Activated B cell treated with CpG ODN at 0.5 μM for 24 hours (primary cell): ENCODE measurements at regions not wholly inside any gene's neighbourhood (a gene's known extent, or its start where the extent isn't known, plus 50 kb on each side); places are given as distances from the start of the nearest gene placed in this dataset.

Experiments
- ATAC-seq: fragments of 200-7000 bp; cut with Tn5 transposase; one replicate; pipeline ENCODE4 v1.10.0; 2021; ENCODE audit warnings: low read depth, mild to moderate bottlenecking, moderate library complexity
- CTCF ChIA-PET: fragments of 350-600 bp; sonication (Branson Sonifier 250); formaldehyde crosslinking; loops from one replicate; lab custom pipeline; 2021; ENCODE audit warnings: antibody characterized with exemption; lab: Charles Lee
- POLR2A ChIA-PET: fragments of 350-600 bp; sonication (Branson Sonifier 250); formaldehyde crosslinking; loops from one replicate; lab custom pipeline; 2021; ENCODE audit warnings: antibody characterized with exemption; lab: Charles Lee
- DNase-seq: peaks from one replicate; pipeline ENCODE4 v3.0.0; 2022
- H3K27ac Mint-ChIP-seq: one replicate; pipeline ENCODE4 v1.8.0; 2020; ENCODE audit warnings: mixed read lengths
- H3K27me3 Mint-ChIP-seq: one replicate; pipeline ENCODE4 v1.8.0; 2021; ENCODE audit warnings: mixed read lengths
- H3K36me3 Mint-ChIP-seq: one replicate; pipeline ENCODE4 v1.8.0; 2021; ENCODE audit warnings: low read depth, mixed read lengths
- H3K4me1 Mint-ChIP-seq: one replicate; pipeline ENCODE4 v1.8.0; 2021; ENCODE audit warnings: mixed read lengths
- H3K4me3 Mint-ChIP-seq: one replicate; pipeline ENCODE4 v1.8.0; 2020; ENCODE audit warnings: mild to moderate bottlenecking, mixed read lengths
- H3K9me3 Mint-ChIP-seq: one replicate; pipeline ENCODE4 v1.8.0; 2020; ENCODE audit warnings: mixed read lengths
- intact Hi-C: fragments of 100-400 bp; cut with micrococcal nuclease; formaldehyde crosslinking; loops from one replicate; pipeline ENCODE4 v1.15.1; 2024
- TF ChIP-seq, protein P1 (sequence below): fragments of 200-600 bp; IDR thresholded peaks from one replicate; pipeline ENCODE4 v1.8.0; 2022; ENCODE audit warnings: antibody characterized with exemption, mild to moderate bottlenecking

DNA sequence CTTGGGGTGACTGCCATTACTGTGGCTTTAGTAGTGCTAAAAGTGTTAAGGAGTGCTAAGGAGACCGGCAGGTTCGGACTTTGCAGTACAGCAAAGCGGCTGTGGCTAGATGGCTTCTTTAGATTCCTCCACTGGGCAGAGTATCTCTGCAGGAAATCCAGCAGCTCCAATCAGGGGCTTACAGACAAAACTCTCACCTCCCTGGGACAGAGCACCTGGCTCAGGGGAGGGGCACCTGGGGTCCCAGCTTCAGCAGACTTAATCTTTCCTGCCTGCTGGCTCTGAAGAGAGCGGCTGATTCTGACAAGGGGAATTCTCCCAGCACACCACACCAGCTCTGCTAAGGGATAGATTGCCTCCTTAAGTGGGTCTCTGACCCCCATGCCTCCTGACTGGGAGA is 668.8 kb upstream of the TENM4 start:
- ATAC-seq: no peak
- H3K4me3 Mint-ChIP-seq: no peak overlapping the region

DNA sequence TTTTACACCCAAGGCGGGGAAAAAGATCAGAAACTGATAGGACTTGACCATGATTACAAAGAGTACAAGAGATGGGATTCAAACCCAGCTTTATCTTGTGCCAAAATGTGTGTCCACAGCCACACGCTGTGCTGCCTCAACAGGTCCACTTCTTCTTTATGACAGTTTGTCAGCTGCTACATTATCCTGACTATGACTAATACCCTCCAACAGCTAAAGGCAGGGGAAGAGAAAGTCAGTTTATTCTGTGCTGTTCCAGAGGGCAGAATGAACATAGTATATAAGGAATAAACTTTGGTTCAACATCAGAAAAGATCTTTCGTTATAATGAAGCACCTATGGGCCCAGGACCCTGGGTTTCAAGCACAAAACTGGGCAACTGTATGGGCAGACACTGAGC is 668.2 kb upstream of the TENM4 start:
- TF ChIP-seq, protein P1, sequence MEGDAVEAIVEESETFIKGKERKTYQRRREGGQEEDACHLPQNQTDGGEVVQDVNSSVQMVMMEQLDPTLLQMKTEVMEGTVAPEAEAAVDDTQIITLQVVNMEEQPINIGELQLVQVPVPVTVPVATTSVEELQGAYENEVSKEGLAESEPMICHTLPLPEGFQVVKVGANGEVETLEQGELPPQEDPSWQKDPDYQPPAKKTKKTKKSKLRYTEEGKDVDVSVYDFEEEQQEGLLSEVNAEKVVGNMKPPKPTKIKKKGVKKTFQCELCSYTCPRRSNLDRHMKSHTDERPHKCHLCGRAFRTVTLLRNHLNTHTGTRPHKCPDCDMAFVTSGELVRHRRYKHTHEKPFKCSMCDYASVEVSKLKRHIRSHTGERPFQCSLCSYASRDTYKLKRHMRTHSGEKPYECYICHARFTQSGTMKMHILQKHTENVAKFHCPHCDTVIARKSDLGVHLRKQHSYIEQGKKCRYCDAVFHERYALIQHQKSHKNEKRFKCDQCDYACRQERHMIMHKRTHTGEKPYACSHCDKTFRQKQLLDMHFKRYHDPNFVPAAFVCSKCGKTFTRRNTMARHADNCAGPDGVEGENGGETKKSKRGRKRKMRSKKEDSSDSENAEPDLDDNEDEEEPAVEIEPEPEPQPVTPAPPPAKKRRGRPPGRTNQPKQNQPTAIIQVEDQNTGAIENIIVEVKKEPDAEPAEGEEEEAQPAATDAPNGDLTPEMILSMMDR: no peak
- Mint-ChIP-seq H3K4me3 (no peak overlapping the region), H3K27ac (no peak overlapping the region), H3K4me1 (no peaks in the 10 kb centered on the region), H3K27me3 (no peaks in the 10 kb centered on the region), H3K9me3 (peaks cover 7% of the 10 kb centered on the region), H3K36me3 (no peaks in the 10 kb centered on the region)
- intact Hi-C loops: no loop called here
- no peak for ATAC-seq
- POLR2A ChIA-PET: no interaction called here
- no peak for DNase-seq
- CTCF ChIA-PET: no interaction called here

More for the DNA sequence above, 668.8 kb upstream of the TENM4 start:
- TF ChIP-seq, protein P1: no peak
- POLR2A ChIA-PET: no interaction called here
- intact Hi-C loops: no loop called here
- DNase-seq: no peak
- Mint-ChIP-seq H3K4me1 (no peaks in the 10 kb centered on the region), H3K36me3 (no peaks in the 10 kb centered on the region), H3K27ac (no peak overlapping the region), H3K9me3 (peaks cover 8% of the 10 kb centered on the region), H3K27me3 (no peaks in the 10 kb centered on the region)
- CTCF ChIA-PET: no interaction called here

DNA sequence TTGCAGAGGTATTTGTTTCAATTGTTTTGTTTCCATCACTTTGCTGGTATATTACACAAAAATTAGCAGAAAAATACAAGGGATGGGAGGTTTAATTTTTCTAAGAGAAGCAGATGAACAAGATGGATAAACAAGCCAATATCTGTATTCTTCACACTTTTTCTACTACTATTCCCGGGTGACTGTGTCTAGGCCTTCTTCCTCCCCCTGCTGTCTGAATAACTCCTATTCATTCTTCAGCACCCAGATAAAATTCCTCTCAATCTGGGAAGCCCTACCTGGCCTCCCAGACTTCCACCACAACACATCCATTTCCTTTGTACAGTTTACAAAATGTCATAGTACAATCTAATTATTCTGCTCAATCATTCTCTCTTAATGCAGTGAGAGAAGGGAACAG is 666.6 kb upstream of the TENM4 start:
- ChIA-PET POLR2A (no interaction called here), CTCF (no interaction called here)
- H3K4me1 Mint-ChIP-seq: no peaks in the 10 kb centered on the region
- no peak for ATAC-seq
- intact Hi-C loops: no loop called here
- DNase-seq: no peak
- TF ChIP-seq, protein P1: no peak
- peaks cover 4% of the 10 kb centered on the region for H3K9me3 Mint-ChIP-seq
- no peaks in the 10 kb centered on the region for H3K36me3 Mint-ChIP-seq
- H3K27me3 Mint-ChIP-seq: no peaks in the 10 kb centered on the region
- H3K4me3 Mint-ChIP-seq: no peak overlapping the region
- no peak overlapping the region for H3K27ac Mint-ChIP-seq

DNA sequence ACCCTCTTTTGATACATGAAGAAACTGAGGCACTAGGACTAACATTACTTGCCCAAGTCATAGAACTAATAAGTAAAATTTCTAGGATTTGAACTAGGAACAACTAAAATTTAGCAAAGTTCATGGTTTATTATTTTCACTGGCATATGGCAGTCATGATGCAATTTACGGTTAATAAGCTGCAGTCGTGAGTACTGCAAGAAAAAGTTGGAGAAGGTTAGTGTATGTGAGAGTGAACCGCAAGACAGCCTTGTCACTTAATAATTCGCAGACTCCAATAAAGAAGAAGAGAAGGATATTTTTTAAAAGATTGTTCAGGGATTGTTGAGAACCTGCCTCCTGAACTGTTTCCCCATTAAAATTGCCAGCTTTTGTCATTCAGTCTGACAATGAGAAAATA is 663.4 kb upstream of the TENM4 start:
- CTCF ChIA-PET: no interaction called here
- Mint-ChIP-seq H3K4me3 (no peak overlapping the region), H3K9me3 (peaks cover 2% of the 10 kb centered on the region), H3K36me3 (no peaks in the 10 kb centered on the region), H3K27ac (no peak overlapping the region), H3K27me3 (no peaks in the 10 kb centered on the region), H3K4me1 (no peaks in the 10 kb centered on the region)
- intact Hi-C loops: no loop called here
- POLR2A ChIA-PET: no interaction called here
- TF ChIP-seq, protein P1: no peak
- ATAC-seq (no peak), DNase-seq (no peak)

DNA sequence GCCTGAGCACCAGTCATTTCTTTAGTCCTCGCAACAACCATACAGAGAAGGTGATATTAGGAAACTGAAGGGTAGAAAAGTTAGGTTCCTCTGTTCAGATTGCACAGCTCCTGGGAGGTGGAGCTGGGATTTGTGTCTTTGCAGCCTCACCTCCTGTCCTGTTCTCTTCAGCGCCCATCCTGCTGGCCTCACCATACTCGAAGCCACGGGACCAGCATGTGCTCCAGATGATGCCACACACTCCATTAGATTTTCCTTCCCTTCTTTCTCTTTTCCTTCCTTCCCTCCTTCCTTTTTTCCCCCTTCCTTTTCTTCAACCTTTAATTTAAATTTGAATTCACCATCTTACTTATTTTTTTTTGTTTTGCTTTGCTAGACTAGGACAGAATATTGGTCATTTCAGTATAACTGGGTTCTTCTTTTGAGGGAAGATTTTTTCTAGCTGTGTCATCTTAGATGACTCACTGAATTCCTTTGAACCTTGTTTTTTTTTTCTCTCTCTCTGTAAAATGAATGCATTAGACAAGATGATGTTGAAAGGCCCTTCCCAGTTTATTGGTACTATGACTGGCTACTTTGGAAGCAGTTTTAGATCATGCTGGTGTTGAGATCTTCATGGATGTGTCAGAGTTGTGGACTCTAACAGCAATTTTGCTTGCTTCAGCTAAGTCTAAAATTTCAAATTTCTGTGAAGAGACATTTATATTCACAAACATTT is 662.5 kb upstream of the TENM4 start:
- intact Hi-C loops: no loop called here
- H3K4me3 Mint-ChIP-seq: no peak overlapping the region
- ATAC-seq: no peak
- POLR2A ChIA-PET: no interaction called here
- H3K36me3 Mint-ChIP-seq: no peaks in the 10 kb centered on the region
- no peaks in the 10 kb centered on the region for H3K4me1 Mint-ChIP-seq
- TF ChIP-seq, protein P1: no peak
- CTCF ChIA-PET: no interaction called here
- H3K27me3 Mint-ChIP-seq: no peaks in the 10 kb centered on the region
- no peak for DNase-seq
- H3K9me3 Mint-ChIP-seq: peaks cover 2% of the 10 kb centered on the region
- H3K27ac Mint-ChIP-seq: no peak overlapping the region
